ENCODE measurements at regions not wholly inside any gene's neighbourhood (a gene's known extent, or its start where the extent isn't known, plus 50 kb on each side); places are given as distances from the start of the nearest gene placed in this dataset.
"Not testable (repeated sequence)": the region's sequence is repeated elsewhere in the genome, so short reads cannot be mapped to it uniquely, and the experiment has no call there.

GRCh38 chr18:49731860-49732311, 81.4 kb downstream of the ACAA2 start:
- DNase-seq: no peak

- DNase-seq: no peak
Observed at GRCh38 chr18:49731421-49731841, 81.9 kb downstream of the ACAA2 start.

- DNase-seq: no peak
Observed at GRCh38 chr18:49730951-49731391, 82.4 kb downstream of the ACAA2 start.

GRCh38 chr18:49728542-49728941, 84.8 kb downstream of the ACAA2 start:
- DNase-seq: peak in 1 of 2 donors; percentile 8

GRCh38 chr18:49727816-49728215, 85.5 kb downstream of the ACAA2 start:
- DNase-seq: no peak

DNA sequence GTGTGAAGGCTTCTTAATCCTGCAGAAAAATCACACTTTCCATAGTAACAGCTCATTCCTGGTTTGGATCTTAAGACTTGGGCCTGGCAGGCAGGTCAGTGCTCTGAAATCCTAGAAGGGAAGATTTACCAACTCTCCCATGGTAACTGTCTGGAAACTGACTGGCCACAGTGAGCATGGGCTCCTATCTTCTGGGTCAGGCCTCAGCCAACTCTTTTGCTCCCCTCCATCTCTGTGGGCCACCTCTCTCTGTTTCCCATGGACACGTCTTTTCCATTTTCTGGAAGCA, 86.7 kb downstream of the ACAA2 start:
- DNase-seq: no peak

- DNase-seq: no peak
Observed at GRCh38 chr18:49725809-49726674, 87.3 kb downstream of the ACAA2 start.

GRCh38 chr18:49723648-49724180, 89.6 kb downstream of the ACAA2 start:
- DNase-seq: no peak

- DNase-seq: no peak
Observed at GRCh38 chr18:49722477-49722876, 90.9 kb downstream of the ACAA2 start.

DNA sequence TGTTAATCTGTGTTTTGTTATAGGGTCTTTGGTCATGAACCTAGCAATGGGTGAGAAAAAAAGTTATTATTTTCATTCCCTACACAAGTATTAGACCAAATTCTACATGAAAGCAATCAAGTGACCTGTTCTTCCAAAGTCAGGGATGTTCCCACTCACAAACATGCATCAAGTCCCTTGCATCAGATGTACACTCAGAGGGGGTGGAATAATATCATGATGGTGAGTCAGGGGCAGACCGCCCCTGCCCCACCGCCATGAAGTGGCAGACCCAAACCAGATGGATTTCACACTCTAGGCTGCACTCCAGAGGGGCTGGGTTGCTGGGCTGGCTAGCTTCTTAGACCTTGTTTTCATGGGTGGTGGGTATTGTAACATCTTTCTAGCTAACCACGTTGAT, 91.4 kb downstream of the ACAA2 start:
- no peak for DNase-seq

- not testable (repeated sequence) for DNase-seq
Observed at GRCh38 chr18:49720944-49721343, 92.4 kb downstream of the ACAA2 start.

DNA sequence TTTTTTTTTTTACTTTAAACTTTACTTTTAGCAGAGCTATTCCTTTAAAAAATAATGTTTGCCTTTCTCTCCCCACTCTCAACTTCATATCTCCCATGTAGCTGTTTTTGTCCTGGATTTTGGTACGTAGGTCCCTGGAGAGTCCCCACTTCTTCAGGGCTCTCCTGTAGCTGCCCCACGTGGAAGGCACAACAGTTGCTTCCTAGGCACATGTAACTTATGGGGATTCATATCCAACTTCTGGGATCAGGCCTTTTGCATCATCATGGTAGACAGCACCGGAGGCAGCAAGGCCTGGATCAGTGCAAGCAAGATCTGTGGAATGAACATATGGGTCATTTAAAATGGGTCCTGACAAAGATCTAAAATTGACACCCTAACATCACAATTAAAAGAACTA, 95.7 kb downstream of the ACAA2 start:
- DNase-seq: no peak

DNA sequence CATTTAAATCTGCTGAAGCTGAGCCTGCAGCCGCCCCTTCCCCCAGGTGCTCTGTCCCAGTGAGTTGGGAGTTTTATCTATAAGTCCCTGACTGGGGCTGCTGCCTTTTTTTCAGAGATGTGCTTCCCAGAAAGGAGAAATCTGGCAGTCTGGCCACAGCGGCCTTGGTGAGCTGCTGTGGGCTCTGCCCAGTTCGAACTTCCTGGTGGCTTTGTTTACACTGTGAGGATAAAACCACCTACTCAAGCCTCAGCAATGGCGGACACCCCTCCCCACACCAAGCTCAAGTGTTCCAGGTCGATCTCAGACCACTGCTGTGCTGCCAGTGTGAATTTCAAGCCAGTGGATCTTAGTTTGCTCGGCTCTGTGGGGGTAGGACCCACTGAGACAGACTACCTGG, 97.3 kb downstream of the ACAA2 start:
- DNase-seq: no peak

- DNase-seq: no peak
Observed at GRCh38 chr18:49709347-49709690, 104.0 kb downstream of the ACAA2 start.

DNA sequence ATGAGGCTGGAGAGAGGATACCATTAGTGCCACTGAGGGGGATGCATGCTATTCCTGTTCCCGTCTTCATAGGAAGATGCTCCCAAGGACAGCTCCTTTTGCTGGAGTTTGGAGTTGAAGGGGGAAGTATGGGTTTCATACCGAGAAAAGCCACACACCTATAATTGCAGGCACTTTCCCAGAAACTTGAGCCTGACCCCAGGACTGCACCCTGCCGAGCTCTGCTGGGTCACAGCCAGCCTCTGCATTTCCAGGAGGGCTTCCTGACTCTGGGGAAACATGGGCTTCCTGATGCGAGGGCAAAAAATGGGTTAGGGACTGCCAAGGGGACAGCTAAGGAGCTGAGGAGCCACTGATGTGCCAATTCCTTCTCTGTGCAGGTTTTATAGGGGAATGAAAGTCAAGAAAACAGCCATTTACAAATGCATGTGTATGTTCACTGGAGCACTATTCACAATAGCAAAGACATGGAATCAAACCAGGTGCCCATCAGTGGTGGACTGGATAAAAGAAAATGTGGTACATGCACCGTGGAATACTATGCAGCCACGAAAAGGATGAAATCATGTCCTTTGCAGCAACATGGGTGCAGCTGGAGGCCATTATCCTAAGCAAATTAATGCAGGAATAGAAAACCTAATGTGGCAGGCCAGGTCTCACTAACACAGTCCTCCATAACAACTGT, 104.5 kb downstream of the ACAA2 start:
- no peak for DNase-seq

- DNase-seq: no peak
Observed at GRCh38 chr18:49707599-49707998, 105.7 kb downstream of the ACAA2 start.

DNA sequence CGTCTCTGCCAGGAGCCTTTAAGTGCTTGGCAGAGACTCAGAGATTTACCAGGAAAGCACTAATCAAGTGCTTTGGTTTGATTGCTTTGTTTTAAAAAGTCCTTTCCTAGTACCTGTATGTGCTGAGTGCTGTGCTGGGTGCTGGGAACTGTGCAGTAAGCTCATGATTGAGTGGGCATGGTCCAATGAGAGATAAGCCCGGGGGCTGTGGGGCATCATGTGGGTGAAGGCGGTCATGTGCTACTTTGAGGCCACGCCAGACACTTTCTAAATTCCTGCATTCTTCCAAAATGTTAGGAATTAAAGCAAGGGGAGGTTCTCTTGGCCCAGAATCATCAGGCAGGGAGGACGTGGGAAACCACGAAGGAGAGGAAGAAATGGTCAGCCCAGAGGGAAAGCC, 109.0 kb downstream of the ACAA2 start:
- DNase-seq: no peak

DNA sequence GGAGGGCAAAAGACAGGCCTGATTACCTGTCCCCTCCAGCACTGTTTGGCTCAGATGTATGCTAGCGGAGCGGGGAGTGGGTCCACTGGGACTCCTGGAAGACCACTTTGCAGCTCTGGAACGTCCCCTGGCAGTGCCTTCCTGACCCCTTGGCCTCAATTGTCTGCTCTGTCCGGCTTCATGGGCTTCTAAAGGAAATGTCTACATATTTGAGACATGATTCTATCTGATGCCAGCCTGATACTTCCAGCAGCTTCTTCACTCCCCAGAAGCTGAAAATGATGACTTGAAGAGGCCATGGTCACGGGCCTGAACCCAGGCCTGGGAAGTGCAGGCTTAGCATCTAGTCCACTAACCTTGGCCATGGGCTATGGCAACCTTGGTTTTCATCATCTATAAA, 112.1 kb downstream of the ACAA2 start:
- no peak for DNase-seq

- no peak for DNase-seq
Observed at GRCh38 chr18:49699303-49699702, 114.0 kb downstream of the ACAA2 start.

GRCh38 chr18:49698525-49699025, 114.8 kb downstream of the ACAA2 start:
- DNase-seq: no peak

DNA sequence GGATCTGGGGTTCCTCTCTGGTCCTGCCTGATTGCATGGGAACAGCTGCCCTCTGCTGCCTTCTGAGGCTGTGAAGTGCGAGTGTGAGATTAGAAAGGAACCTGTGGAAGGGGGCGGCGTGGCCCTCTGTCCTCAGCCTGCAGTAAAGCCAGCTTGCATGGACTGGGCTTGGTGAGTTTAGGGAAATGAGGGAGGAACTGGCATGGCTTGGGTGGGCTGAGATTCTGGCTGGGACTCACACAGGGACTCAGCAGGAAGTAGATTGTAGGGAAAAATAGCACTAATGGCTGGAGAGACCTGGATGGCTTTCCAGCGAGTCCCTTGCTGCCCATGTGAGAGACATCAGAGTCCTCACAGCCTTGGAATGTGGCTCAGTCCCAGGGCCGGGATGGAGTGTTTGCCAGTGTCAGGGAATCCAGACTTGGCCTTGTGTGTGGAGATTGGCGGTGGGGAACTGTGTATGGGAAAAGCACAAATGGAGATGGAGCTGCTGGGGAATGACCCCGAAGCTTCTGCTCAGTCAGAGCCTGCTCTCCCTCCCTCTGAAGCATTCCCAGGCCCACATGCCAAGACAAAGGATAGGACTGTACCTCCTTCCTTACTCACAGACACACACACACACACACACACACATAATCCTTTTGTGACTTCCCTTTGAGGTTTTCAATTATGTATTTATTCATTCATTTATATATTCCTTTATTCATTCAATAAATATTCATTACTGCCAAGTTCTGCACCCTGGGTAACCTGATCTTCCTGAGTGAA, 115.4 kb downstream of the ACAA2 start:
- DNase-seq: no peak

GRCh38 chr18:49697049-49697448, 116.3 kb downstream of the ACAA2 start:
- DNase-seq: no peak

- DNase-seq: no peak
Observed at GRCh38 chr18:49694402-49694801, 118.9 kb downstream of the ACAA2 start.

GRCh38 chr18:49693717-49694005, 119.7 kb downstream of the ACAA2 start:
- no peak for DNase-seq
